Tibial nerve (tissue), 3 donors: ENCODE measurements at regions not wholly inside any gene's neighbourhood (a gene's known extent, or its start where the extent isn't known, plus 50 kb on each side); places are given as distances from the start of the nearest gene placed in this dataset.

Experiments used
- CTCF ChIP-seq, 5 experiments: fragments of 200-600 bp in 3 of 5; fragments of 450-650 bp in 2 of 5; sonication (generic) in 3 of 5; IDR thresholded peaks; one replicate each; pipeline ENCODE4 v1.5.1; 2016 to 2019; ENCODE audit warnings: antibody characterized with exemption in 5 of 5, mild to moderate bottlenecking in 3 of 5, moderate library complexity in 2 of 5
- POLR2A ChIP-seq, 2 donors: fragments of 450-650 bp; IDR thresholded peaks; one replicate each; pipeline ENCODE4 v1.6.1; 2017; ENCODE audit warnings: antibody characterized with exemption in 2 of 2, mild to moderate bottlenecking in 2 of 2, moderate library complexity in 2 of 2

- TF ChIP-seq POLR2A (IDR thresholded peaks at IDR 0.05) (no peak), CTCF (IDR thresholded peaks at IDR 0.05) (no peak)
These were observed 231.8 kb upstream of the AMIGO2 start for GRCh38 chr12:47311568-47311967.
